Body of pancreas (tissue), 4 donors: ENCODE measurements at regions not wholly inside any gene's neighbourhood (a gene's known extent, or its start where the extent isn't known, plus 50 kb on each side); places are given as distances from the start of the nearest gene placed in this dataset.

Experiments
- POLR2A ChIP-seq, 3 donors: fragments of 450-650 bp; IDR thresholded peaks; one replicate each; pipeline ENCODE4 v1.6.1; 2016; ENCODE audit warnings: antibody characterized with exemption in 3 of 3, mild to moderate bottlenecking in 2 of 3
- TF ChIP-seq, protein P1 (sequence below), 7 experiments: fragments of 450-650 bp in 4 of 7; fragments of 200-600 bp in 3 of 7; sonication (generic) in 3 of 7; IDR thresholded peaks; one replicate each; pipeline ENCODE4 v1.5.1; 2016 to 2019; ENCODE audit warnings: antibody characterized with exemption in 7 of 7

DNA sequence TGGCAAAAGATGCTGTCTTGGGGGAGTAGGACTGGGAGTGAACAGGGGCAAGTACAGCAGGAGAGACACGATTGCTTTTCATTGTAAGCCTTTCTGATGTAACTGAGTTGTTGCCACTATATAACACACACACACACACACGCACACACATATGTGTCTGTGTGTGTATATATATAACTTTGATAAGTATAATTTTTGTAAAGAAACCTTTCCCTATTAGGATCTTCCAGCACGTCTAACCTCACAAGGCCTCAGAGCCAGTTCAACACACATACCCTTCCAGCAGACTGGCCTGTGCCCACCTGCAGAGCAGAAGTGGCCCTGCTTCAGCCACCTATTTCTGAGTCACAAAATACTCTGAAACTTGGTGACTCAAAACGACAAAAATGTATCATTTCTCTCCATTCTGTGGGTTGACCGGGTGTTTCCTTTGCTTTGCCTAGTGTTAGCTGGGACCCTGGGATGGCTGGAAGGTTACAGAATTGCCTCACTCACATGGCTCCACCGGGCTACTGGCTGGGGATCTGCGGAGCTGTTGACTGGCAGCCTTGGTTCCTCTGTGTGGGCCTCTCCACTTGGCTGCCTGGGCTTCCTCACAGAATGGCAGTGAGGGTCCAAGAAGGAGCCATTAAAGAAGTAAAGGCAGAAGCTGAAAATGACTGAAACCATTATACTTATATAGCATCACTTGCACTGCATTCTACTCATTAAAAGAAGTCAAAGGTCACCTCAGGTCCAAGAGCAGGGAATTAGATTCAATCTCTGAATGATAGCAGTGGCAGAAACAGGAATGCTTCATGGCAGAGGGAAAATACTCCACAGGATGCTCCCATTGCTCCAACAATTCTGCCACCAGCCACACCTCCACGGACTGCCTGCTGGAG is 126.4 kb downstream of the BANF2 start:
- TF ChIP-seq, protein P1, sequence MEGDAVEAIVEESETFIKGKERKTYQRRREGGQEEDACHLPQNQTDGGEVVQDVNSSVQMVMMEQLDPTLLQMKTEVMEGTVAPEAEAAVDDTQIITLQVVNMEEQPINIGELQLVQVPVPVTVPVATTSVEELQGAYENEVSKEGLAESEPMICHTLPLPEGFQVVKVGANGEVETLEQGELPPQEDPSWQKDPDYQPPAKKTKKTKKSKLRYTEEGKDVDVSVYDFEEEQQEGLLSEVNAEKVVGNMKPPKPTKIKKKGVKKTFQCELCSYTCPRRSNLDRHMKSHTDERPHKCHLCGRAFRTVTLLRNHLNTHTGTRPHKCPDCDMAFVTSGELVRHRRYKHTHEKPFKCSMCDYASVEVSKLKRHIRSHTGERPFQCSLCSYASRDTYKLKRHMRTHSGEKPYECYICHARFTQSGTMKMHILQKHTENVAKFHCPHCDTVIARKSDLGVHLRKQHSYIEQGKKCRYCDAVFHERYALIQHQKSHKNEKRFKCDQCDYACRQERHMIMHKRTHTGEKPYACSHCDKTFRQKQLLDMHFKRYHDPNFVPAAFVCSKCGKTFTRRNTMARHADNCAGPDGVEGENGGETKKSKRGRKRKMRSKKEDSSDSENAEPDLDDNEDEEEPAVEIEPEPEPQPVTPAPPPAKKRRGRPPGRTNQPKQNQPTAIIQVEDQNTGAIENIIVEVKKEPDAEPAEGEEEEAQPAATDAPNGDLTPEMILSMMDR (IDR thresholded peaks at IDR 0.05), result no peak
- TF ChIP-seq POLR2A (IDR thresholded peaks at IDR 0.05), result no peak
